ENCODE measurements at regions not wholly inside any gene's neighbourhood (a gene's known extent, or its start where the extent isn't known, plus 50 kb on each side); places are given as distances from the start of the nearest gene placed in this dataset.
"Not testable (repeated sequence)": the region's sequence is repeated elsewhere in the genome, so short reads cannot be mapped to it uniquely, and the experiment has no call there.

- no peak for DNase-seq (ENCODE audit: low read depth)
- no peaks in the 10 kb centered on the region for H3K36me3 ChIP-seq (ENCODE audit: control insufficient read depth, insufficient read depth, low read length, severe bottlenecking)
- no peaks in the 10 kb centered on the region for H3K9me3 ChIP-seq (ENCODE audit: control insufficient read depth, low read length)
- no peaks in the 10 kb centered on the region for H3K27me3 ChIP-seq (replicated peaks; ENCODE audit: control insufficient read depth, insufficient read depth, low read length)
- no peaks in the 10 kb centered on the region for H3K4me1 ChIP-seq (ENCODE audit: control insufficient read depth, insufficient read depth, low read length)
- no peak overlapping the region for H3K4me3 ChIP-seq (ENCODE audit: low read length)
- H3K9ac ChIP-seq (ENCODE audit: low read length): no peak overlapping the region
Observed at GRCh38 chr14:59022144-59022543, 166.3 kb upstream of the DAAM1 start.

- H3K4me1 ChIP-seq (ENCODE audit: control insufficient read depth, insufficient read depth, low read length): peaks cover 6% of the 10 kb centered on the region
- no peak overlapping the region for H3K4me3 ChIP-seq (ENCODE audit: low read length)
- no peaks in the 10 kb centered on the region for H3K36me3 ChIP-seq (ENCODE audit: control insufficient read depth, insufficient read depth, low read length, severe bottlenecking)
- H3K27me3 ChIP-seq (replicated peaks; ENCODE audit: control insufficient read depth, insufficient read depth, low read length): no peaks in the 10 kb centered on the region
- no peak for DNase-seq (ENCODE audit: low read depth)
- no peaks in the 10 kb centered on the region for H3K9me3 ChIP-seq (ENCODE audit: control insufficient read depth, low read length)
- no peak overlapping the region for H3K9ac ChIP-seq (ENCODE audit: low read length)
Observed at GRCh38 chr14:59026081-59026480, 162.4 kb upstream of the DAAM1 start.

DNA sequence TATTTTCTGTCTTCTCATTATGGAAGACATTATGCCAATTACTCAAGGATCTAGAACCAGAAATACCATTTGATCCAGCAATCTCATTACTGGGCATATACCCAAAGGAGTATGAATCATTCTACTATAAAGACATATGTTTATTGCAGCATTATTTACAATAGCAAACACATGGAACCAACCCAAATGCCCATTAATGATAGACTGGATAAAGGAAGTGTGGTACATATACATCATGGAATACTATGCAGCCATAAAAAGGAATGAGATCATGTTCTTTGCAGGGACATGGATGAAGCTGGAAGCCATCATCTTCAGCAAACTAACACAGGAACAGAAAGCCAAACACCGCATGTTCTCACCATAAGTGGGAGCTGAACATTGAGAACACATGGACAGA, 161.8 kb upstream of the DAAM1 start:
- not testable (repeated sequence) for H3K9ac ChIP-seq (ENCODE audit: low read length); H3K9me3 ChIP-seq (ENCODE audit: control insufficient read depth, low read length); H3K4me1 ChIP-seq (ENCODE audit: control insufficient read depth, insufficient read depth, low read length); H3K4me3 ChIP-seq (ENCODE audit: low read length); H3K27me3 ChIP-seq (replicated peaks; ENCODE audit: control insufficient read depth, insufficient read depth, low read length); DNase-seq (ENCODE audit: low read depth); H3K36me3 ChIP-seq (ENCODE audit: control insufficient read depth, insufficient read depth, low read length, severe bottlenecking)

DNA sequence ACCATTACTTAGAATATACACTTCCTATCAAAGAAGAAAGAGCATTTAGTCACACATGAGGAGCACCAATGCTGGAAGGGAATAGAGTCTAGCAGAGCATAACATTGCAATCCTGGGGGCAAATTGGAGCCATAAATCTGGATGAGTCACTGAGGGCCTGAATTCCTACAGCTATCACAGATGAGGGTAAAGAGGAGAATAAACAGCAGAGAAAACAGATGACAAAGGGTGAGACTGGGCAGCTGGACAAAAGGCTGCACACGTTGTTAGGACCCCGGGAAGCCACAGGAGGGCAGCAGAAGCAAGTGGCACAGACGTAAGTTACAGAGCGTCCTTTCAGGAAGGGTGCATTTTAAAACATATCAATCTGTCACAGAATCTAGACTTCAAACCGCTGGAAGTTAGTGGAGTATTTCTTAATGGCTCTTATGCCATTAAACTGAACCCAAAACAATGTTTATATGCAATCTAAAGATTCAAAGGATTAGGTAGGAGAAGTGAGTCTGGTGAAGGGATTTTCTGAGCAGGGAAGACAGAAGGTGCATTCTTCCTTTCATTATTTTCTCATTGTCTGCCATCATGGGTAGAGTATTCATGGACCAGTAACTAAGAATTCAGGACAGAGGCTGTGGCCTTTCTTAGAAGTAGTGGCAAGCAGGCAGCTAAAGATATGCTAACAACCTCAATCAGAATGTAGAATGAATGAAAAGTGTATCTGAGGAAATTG, 159.8 kb upstream of the DAAM1 start:
- Histone ChIP-seq H3K9ac (ENCODE audit: low read length) (no peak overlapping the region), H3K9me3 (ENCODE audit: control insufficient read depth, low read length) (no peaks in the 10 kb centered on the region), H3K27me3 (replicated peaks; ENCODE audit: control insufficient read depth, insufficient read depth, low read length) (no peaks in the 10 kb centered on the region), H3K4me1 (ENCODE audit: control insufficient read depth, insufficient read depth, low read length) (peaks cover 6% of the 10 kb centered on the region), H3K4me3 (ENCODE audit: low read length) (peak overlapping the region; percentile 42), H3K36me3 (ENCODE audit: control insufficient read depth, insufficient read depth, low read length, severe bottlenecking) (no peaks in the 10 kb centered on the region)
- peak; percentile 92 for DNase-seq (ENCODE audit: low read depth)

DNA sequence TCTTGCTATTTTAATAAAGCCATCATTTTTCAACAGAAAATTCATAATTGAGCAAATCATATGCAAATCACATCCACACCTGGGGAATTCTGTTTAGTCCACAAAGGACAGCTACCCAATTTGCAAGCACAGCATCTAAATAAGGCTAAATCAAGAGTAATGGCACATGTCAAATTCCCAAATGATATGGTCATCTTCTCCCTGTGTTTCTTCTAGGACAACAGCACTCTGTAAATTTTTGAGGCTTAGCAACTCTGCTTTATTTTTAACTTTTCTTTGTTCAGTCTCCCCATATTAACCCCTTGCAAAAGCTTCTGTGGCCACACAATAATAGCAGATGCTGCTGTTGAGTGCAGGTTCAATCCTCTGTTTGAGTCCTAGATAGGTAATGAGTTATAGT, 155.6 kb upstream of the DAAM1 start:
- peaks cover 6% of the 10 kb centered on the region for H3K4me1 ChIP-seq (ENCODE audit: control insufficient read depth, insufficient read depth, low read length)
- no peaks in the 10 kb centered on the region for H3K36me3 ChIP-seq (ENCODE audit: control insufficient read depth, insufficient read depth, low read length, severe bottlenecking)
- no peaks in the 10 kb centered on the region for H3K27me3 ChIP-seq (replicated peaks; ENCODE audit: control insufficient read depth, insufficient read depth, low read length)
- H3K4me3 ChIP-seq (ENCODE audit: low read length): no peak overlapping the region
- DNase-seq (ENCODE audit: low read depth): no peak
- no peak overlapping the region for H3K9ac ChIP-seq (ENCODE audit: low read length)
- no peaks in the 10 kb centered on the region for H3K9me3 ChIP-seq (ENCODE audit: control insufficient read depth, low read length)

DNA sequence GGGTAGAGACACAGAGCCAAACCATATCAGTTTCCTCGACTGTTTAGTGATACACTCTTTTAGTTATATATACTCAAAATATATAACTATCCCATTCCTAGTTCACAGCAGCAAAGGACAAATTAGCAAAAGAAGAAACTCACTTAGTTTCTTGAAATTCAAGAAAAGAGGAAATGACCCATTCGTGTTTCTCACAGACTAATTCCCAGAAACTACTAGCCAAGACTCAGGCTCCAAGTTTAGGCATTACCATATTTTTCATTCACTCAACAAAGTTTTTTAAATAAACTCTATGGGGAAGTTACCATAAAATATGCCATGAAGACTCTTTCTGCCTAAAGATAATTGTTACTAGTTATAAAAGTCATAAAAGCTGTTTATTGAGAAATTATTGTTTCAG, 152.3 kb upstream of the DAAM1 start:
- Histone ChIP-seq H3K4me3 (ENCODE audit: low read length) (no peak overlapping the region), H3K27me3 (replicated peaks; ENCODE audit: control insufficient read depth, insufficient read depth, low read length) (no peaks in the 10 kb centered on the region), H3K36me3 (ENCODE audit: control insufficient read depth, insufficient read depth, low read length, severe bottlenecking) (no peaks in the 10 kb centered on the region), H3K4me1 (ENCODE audit: control insufficient read depth, insufficient read depth, low read length) (no peaks in the 10 kb centered on the region), H3K9ac (ENCODE audit: low read length) (no peak overlapping the region), H3K9me3 (ENCODE audit: control insufficient read depth, low read length) (no peaks in the 10 kb centered on the region)
- DNase-seq (ENCODE audit: low read depth): no peak

GRCh38 chr14:59037086-59037485, 151.4 kb upstream of the DAAM1 start:
- no peaks in the 10 kb centered on the region for H3K36me3 ChIP-seq (ENCODE audit: control insufficient read depth, insufficient read depth, low read length, severe bottlenecking)
- H3K4me1 ChIP-seq (ENCODE audit: control insufficient read depth, insufficient read depth, low read length): no peaks in the 10 kb centered on the region
- no peaks in the 10 kb centered on the region for H3K9me3 ChIP-seq (ENCODE audit: control insufficient read depth, low read length)
- H3K9ac ChIP-seq (ENCODE audit: low read length): no peak overlapping the region
- H3K4me3 ChIP-seq (ENCODE audit: low read length): no peak overlapping the region
- no peaks in the 10 kb centered on the region for H3K27me3 ChIP-seq (replicated peaks; ENCODE audit: control insufficient read depth, insufficient read depth, low read length)
- no peak for DNase-seq (ENCODE audit: low read depth)

- Histone ChIP-seq H3K4me3 (ENCODE audit: low read length) (no peak overlapping the region), H3K9me3 (ENCODE audit: control insufficient read depth, low read length) (no peaks in the 10 kb centered on the region), H3K36me3 (ENCODE audit: control insufficient read depth, insufficient read depth, low read length, severe bottlenecking) (no peaks in the 10 kb centered on the region), H3K4me1 (ENCODE audit: control insufficient read depth, insufficient read depth, low read length) (no peaks in the 10 kb centered on the region), H3K9ac (ENCODE audit: low read length) (no peak overlapping the region), H3K27me3 (replicated peaks; ENCODE audit: control insufficient read depth, insufficient read depth, low read length) (no peaks in the 10 kb centered on the region)
- no peak for DNase-seq (ENCODE audit: low read depth)
Observed at GRCh38 chr14:59037620-59038019, 150.8 kb upstream of the DAAM1 start.

DNA sequence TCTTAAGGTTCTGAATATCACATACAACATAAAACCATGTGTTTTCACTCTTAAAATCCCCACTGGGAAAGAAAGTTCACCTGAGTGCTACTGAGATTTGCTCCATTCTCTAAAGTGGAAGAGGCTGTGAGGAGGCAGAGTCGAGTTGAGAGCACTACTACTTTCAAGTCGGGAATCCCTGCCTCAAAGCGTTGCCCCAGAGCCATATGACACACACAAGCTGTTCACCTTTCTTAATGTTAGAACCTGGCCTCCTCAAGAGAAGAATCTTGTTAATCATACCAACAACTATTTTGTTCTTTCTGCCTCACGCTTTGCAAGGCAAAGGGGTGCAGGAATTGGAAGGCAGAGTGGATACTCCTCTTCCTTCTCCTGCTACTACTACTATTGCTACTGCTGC, 149.7 kb upstream of the DAAM1 start:
- no peaks in the 10 kb centered on the region for H3K4me1 ChIP-seq (ENCODE audit: control insufficient read depth, insufficient read depth, low read length)
- no peak overlapping the region for H3K4me3 ChIP-seq (ENCODE audit: low read length)
- H3K36me3 ChIP-seq (ENCODE audit: control insufficient read depth, insufficient read depth, low read length, severe bottlenecking): no peaks in the 10 kb centered on the region
- DNase-seq (ENCODE audit: low read depth): no peak
- H3K9ac ChIP-seq (ENCODE audit: low read length): no peak overlapping the region
- H3K27me3 ChIP-seq (replicated peaks; ENCODE audit: control insufficient read depth, insufficient read depth, low read length): no peaks in the 10 kb centered on the region
- no peaks in the 10 kb centered on the region for H3K9me3 ChIP-seq (ENCODE audit: control insufficient read depth, low read length)

DNA sequence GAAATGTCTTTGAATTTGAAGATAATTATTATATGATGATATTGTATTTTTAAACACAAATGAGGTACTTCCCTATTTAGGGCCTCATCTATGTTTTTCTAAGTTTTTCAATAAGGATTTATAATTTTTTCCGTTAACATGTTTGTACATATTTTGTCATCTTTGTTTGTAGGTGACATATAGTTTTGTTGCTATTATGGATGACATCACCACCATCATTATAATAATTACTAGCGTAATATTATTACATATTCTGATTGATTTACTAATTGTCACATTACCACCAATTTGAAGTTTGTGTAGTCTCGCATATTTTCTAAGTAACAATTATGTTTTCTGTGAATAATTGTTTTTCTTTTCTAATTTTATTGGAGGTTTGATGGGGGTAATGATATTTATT, 147.2 kb upstream of the DAAM1 start:
- Histone ChIP-seq H3K27me3 (replicated peaks; ENCODE audit: control insufficient read depth, insufficient read depth, low read length) (no peaks in the 10 kb centered on the region), H3K4me3 (ENCODE audit: low read length) (no peak overlapping the region), H3K9ac (ENCODE audit: low read length) (no peak overlapping the region), H3K4me1 (ENCODE audit: control insufficient read depth, insufficient read depth, low read length) (no peaks in the 10 kb centered on the region), H3K9me3 (ENCODE audit: control insufficient read depth, low read length) (no peaks in the 10 kb centered on the region), H3K36me3 (ENCODE audit: control insufficient read depth, insufficient read depth, low read length, severe bottlenecking) (no peaks in the 10 kb centered on the region)
- no peak for DNase-seq (ENCODE audit: low read depth)

DNA sequence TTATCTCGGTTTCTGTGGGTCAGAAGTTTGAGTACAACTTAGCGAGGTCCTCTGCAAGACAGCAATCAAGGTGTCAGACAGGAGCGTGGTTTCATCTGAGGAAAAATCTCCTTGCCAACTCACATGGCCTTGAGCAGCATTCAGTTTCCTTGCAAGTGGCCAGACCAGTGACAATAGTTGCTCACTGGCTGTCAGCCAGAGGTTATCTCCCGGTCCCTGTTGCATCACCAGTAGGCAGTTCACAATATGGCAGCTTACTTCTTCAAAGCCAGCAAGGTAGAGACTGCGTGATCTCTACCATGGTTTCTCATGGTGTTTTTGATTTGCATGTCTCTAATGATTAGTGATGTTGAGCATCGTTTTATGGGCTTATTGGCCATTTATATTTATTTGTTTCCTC, 143.8 kb upstream of the DAAM1 start:
- no peaks in the 10 kb centered on the region for H3K4me1 ChIP-seq (ENCODE audit: control insufficient read depth, insufficient read depth, low read length)
- no peak overlapping the region for H3K4me3 ChIP-seq (ENCODE audit: low read length)
- H3K36me3 ChIP-seq (ENCODE audit: control insufficient read depth, insufficient read depth, low read length, severe bottlenecking): no peaks in the 10 kb centered on the region
- no peaks in the 10 kb centered on the region for H3K27me3 ChIP-seq (replicated peaks; ENCODE audit: control insufficient read depth, insufficient read depth, low read length)
- no peak overlapping the region for H3K9ac ChIP-seq (ENCODE audit: low read length)
- H3K9me3 ChIP-seq (ENCODE audit: control insufficient read depth, low read length): no peaks in the 10 kb centered on the region
- no peak for DNase-seq (ENCODE audit: low read depth)

DNA sequence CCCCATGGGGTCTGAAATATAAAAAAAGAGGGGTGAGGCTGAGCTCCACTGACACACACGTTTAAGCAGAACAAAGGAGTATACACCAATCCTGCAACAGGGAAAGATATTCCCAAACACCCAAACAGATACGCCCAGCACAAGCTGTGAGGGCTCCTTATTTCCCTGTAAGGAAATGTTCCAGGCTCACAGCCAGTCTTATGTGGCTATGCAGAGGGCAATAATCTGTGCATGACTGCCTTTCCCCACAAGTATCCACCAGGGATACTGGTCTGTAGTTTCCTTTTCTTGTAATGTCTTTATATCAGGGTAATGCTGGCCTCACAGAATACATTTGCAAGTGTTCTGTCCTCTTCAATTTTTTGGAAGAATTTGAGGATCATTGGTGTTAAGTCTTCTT, 141.7 kb upstream of the DAAM1 start:
- peak; percentile 4 for DNase-seq (ENCODE audit: low read depth)
- no peaks in the 10 kb centered on the region for H3K4me1 ChIP-seq (ENCODE audit: control insufficient read depth, insufficient read depth, low read length)
- no peaks in the 10 kb centered on the region for H3K36me3 ChIP-seq (ENCODE audit: control insufficient read depth, insufficient read depth, low read length, severe bottlenecking)
- no peaks in the 10 kb centered on the region for H3K27me3 ChIP-seq (replicated peaks; ENCODE audit: control insufficient read depth, insufficient read depth, low read length)
- H3K9me3 ChIP-seq (ENCODE audit: control insufficient read depth, low read length): no peaks in the 10 kb centered on the region
- H3K9ac ChIP-seq (ENCODE audit: low read length): no peak overlapping the region
- no peak overlapping the region for H3K4me3 ChIP-seq (ENCODE audit: low read length)

All from adipocyte (in vitro differentiated cells).